HCT116 (cell line): ENCODE measurements at regions not wholly inside any gene's neighbourhood (a gene's known extent, or its start where the extent isn't known, plus 50 kb on each side); places are given as distances from the start of the nearest gene placed in this dataset.

ENCODE experiments used
- ATAC-seq: fragments of 200-7000 bp; cut with Tn5 transposase; 2 replicates; pipeline ENCODE4 v1.9.1; 2020; ENCODE audit warnings: mild to moderate bottlenecking, moderate library complexity
- BruUV-seq: library from RNA; stranded (reverse); fragments of 400-500 nt; replicated peaks from 2 replicates; lab custom pipeline; 2021; lab: Mats Ljungman, UMichigan
- CTCF ChIA-PET: fragments of 300-600 bp; sonication (Branson Sonifier 250); formaldehyde crosslinking; loops from one replicate; lab custom pipeline; 2021; ENCODE audit warnings: antibody characterized with exemption; lab: Charles Lee
- POLR2A ChIA-PET: fragments of 300-600, 350-600 bp; sonication (Branson Sonifier 250); formaldehyde crosslinking; loops from one replicate; lab custom pipeline; 2021; ENCODE audit warnings: antibody characterized with exemption; lab: Charles Lee
- RAD21 ChIA-PET, 2 experiments: fragments of 300-600 bp; sonication (Branson Sonifier 250); formaldehyde crosslinking; loops; one replicate each; lab custom pipeline; 2023; ENCODE audit warnings: low total read pairs in 2 of 2; ENCODE audit not compliant: uncharacterized antibody in 2 of 2, unreplicated experiment in 2 of 2, low non-redundant PET in 1 of 2; lab: Charles Lee
- DNase-seq: peaks from one replicate; pipeline ENCODE4 v3.0.0-alpha.2; 2010; ENCODE audit warnings: low read depth, low spot score
- H2AFZ ChIP-seq: fragments of 200-600 bp; shearing (Covaris generic), sonication (generic); 2 replicates; pipeline ENCODE4 v1.6.1; 2017; ENCODE audit warnings: low read depth, mixed run types, mixed read lengths, antibody characterized with exemption, low read length; ENCODE audit not compliant: poor library complexity, severe bottlenecking
- H3K27ac ChIP-seq: 2 replicates; pipeline ENCODE4 v1.5.1; 2012; ENCODE audit warnings: low read depth, low read length
- H3K27me3 ChIP-seq: fragments of 200-600 bp; sonication (generic); 2 replicates; pipeline ENCODE4 v1.6.1; 2016; ENCODE audit warnings: mixed run types, low read length, mixed read lengths; ENCODE audit not compliant: insufficient read depth
- H3K36me3 ChIP-seq, 2 experiments: fragments of 200-500 bp in 1 of 2; fragments of 200-600 bp in 1 of 2; sonication (Bioruptor generic) in 1 of 2; sonication (generic) in 1 of 2; 2 replicates each; pipeline versions ENCODE4 v1.5.1 to v1.6.1; 2014 to 2016; ENCODE audit warnings: low read length in 2 of 2, inconsistent platforms in 1 of 2, mixed read lengths in 1 of 2, mixed run types in 1 of 2; ENCODE audit not compliant: insufficient read depth in 2 of 2, control insufficient read depth in 1 of 2
- H3K4me1 ChIP-seq, 2 experiments: fragments of 200-600 bp in 1 of 2; sonication (generic) in 1 of 2; 2 replicates each; pipeline versions ENCODE4 v1.5.1 to v1.6.1; 2012 to 2017; ENCODE audit warnings: low read length in 2 of 2, inconsistent platforms in 1 of 2, mild to moderate bottlenecking in 1 of 2, mixed read lengths in 1 of 2, mixed run types in 1 of 2, moderate library complexity in 1 of 2; ENCODE audit not compliant: insufficient read depth in 2 of 2, control insufficient read depth in 1 of 2
- H3K4me2 ChIP-seq: fragments of 200-600 bp; sonication (generic); 2 replicates; pipeline ENCODE4 v1.6.1; 2017; ENCODE audit warnings: mixed run types, low read length, mixed read lengths
- H3K4me3 ChIP-seq, 2 experiments: fragments of 200-600 bp in 1 of 2; sonication (generic) in 1 of 2; replicated peaks in 1 of 2; 2 replicates each; pipeline ENCODE4 v1.5.1; 2011 to 2016; ENCODE audit warnings: low read length in 2 of 2, control low read depth in 1 of 2, low read depth in 1 of 2, mild to moderate bottlenecking in 1 of 2, mixed read lengths in 1 of 2, mixed run types in 1 of 2
- H3K79me2 ChIP-seq: fragments of 200-600 bp; sonication (generic); 2 replicates; pipeline ENCODE4 v1.6.1; 2017; ENCODE audit warnings: mild to moderate bottlenecking, mixed run types, low read length, moderate library complexity, mixed read lengths; ENCODE audit not compliant: insufficient read depth
- H3K9ac ChIP-seq: fragments of 200-600 bp; sonication (generic); 2 replicates; pipeline ENCODE4 v1.6.1; 2016; ENCODE audit warnings: low read length, mixed read lengths
- H3K9me2 ChIP-seq: fragments of 200-600 bp; sonication (generic), shearing (Covaris generic); 2 replicates; pipeline ENCODE4 v1.6.1; 2017; ENCODE audit warnings: mixed run types, mild to moderate bottlenecking, moderate library complexity; ENCODE audit not compliant: insufficient read depth
- H3K9me3 ChIP-seq, 2 experiments: fragments of 200-500 bp in 1 of 2; fragments of 200-600 bp in 1 of 2; sonication (Bioruptor generic) in 1 of 2; sonication (generic) in 1 of 2; 2 replicates each; pipeline ENCODE4 v1.6.1; 2014 to 2017; ENCODE audit warnings: low read length in 2 of 2, mixed read lengths in 2 of 2, inconsistent platforms in 1 of 2, low read depth in 1 of 2, mild to moderate bottlenecking in 1 of 2, mixed run types in 1 of 2, moderate library complexity in 1 of 2; ENCODE audit not compliant: control insufficient read depth in 1 of 2, insufficient read depth in 1 of 2
- H4K20me1 ChIP-seq: fragments of 200-600 bp; sonication (generic), shearing (Covaris generic); 2 replicates; pipeline ENCODE4 v1.6.1; 2017; ENCODE audit warnings: mixed run types, mild to moderate bottlenecking, moderate library complexity; ENCODE audit not compliant: insufficient read depth
- CBX3 ChIP-seq: IDR thresholded peaks from 2 replicates; pipeline ENCODE4 v1.6.1; 2012; ENCODE audit warnings: low read depth
- CTCF ChIP-seq, 3 experiments: fragments of 200-600 bp in 1 of 3; sonication (generic) in 1 of 3; IDR thresholded peaks in 2 of 3; conservative IDR thresholded peaks in 1 of 3; 2 replicates each; pipeline ENCODE4 v1.5.1; 2012 to 2017; ENCODE audit warnings: low read depth in 2 of 3, low read length in 2 of 3, antibody characterized with exemption in 1 of 3, borderline replicate concordance in 1 of 3, control low read depth in 1 of 3, mild to moderate bottlenecking in 1 of 3, mixed read lengths in 1 of 3, mixed run types in 1 of 3, moderate library complexity in 1 of 3; ENCODE audit not compliant: insufficient read depth in 1 of 3
- EGR1 ChIP-seq: IDR thresholded peaks from 2 replicates; pipeline ENCODE4 v1.6.1; 2012; ENCODE audit warnings: low read depth
- ELF1 ChIP-seq: IDR thresholded peaks from 2 replicates; pipeline ENCODE4 v1.6.1; 2012; ENCODE audit warnings: low read depth, borderline replicate concordance
- EZH2 ChIP-seq: fragments of 200-600 bp; sonication (generic); IDR thresholded peaks from 2 replicates; pipeline ENCODE4 v1.6.1; 2017; ENCODE audit warnings: antibody characterized with exemption, mixed run types
- FOSL1 ChIP-seq: IDR thresholded peaks from 2 replicates; pipeline ENCODE4 v1.6.1; 2012; ENCODE audit warnings: low read depth
- POLR2AphosphoS5 ChIP-seq: IDR thresholded peaks from 2 replicates; pipeline ENCODE4 v1.6.1; 2011; ENCODE audit warnings: mild to moderate bottlenecking, low read depth, low read length, moderate library complexity
- RAD21 ChIP-seq: IDR thresholded peaks from 2 replicates; pipeline ENCODE4 v1.6.1; 2012; ENCODE audit warnings: low read depth, mild to moderate bottlenecking
- SIN3A ChIP-seq: IDR thresholded peaks from 2 replicates; pipeline ENCODE4 v1.6.1; 2012; ENCODE audit warnings: low read depth
- SP1 ChIP-seq: IDR thresholded peaks from 2 replicates; pipeline ENCODE4 v1.6.1; 2012; ENCODE audit warnings: low read depth
- SRF ChIP-seq: IDR thresholded peaks from 2 replicates; pipeline ENCODE4 v1.6.1; 2012; ENCODE audit warnings: low read depth
- YY1 ChIP-seq: IDR thresholded peaks from 2 replicates; pipeline ENCODE4 v1.6.1; 2011; ENCODE audit warnings: low read length, low read depth, moderate library complexity, mild to moderate bottlenecking; ENCODE audit not compliant: insufficient replicate concordance; ENCODE audit errors: extremely low read depth
- ZNF274 ChIP-seq: fragments of 200-500 bp; sonication (Bioruptor generic); IDR thresholded peaks from 2 replicates; pipeline ENCODE4 v1.6.1; 2014; ENCODE audit warnings: mild to moderate bottlenecking, low read depth, low read length, inconsistent platforms
- intact Hi-C: fragments of 100-400 bp; cut with micrococcal nuclease; formaldehyde crosslinking; loops from 2 replicates; pipeline ENCODE4 v1.10.0; 2022
- TF ChIP-seq, protein P1 (sequence below): IDR thresholded peaks from 2 replicates; pipeline ENCODE4 v1.6.1; 2012

GRCh38 chr11:19394525-19395016 lies 153.8 kb upstream of the E2F8 start:
- Histone ChIP-seq H3K79me2 (no peaks in the 10 kb centered on the region), H3K36me3 (no peaks in the 10 kb centered on the region), H3K9me3 (no peaks in the 10 kb centered on the region), H3K4me1 (no peaks in the 10 kb centered on the region), H3K4me2 (no peak overlapping the region), H2AFZ (no peak overlapping the region), H3K4me3 (no peak overlapping the region), H3K27me3 (peaks cover 24% of the 10 kb centered on the region; the same call in 1 of the 2 replicates), H3K9me2 (no peaks in the 10 kb centered on the region), H3K27ac (no peak overlapping the region), H4K20me1 (no peaks in the 10 kb centered on the region), H3K9ac (no peak overlapping the region)
- no peak for TF ChIP-seq POLR2AphosphoS5
- no peak for TF ChIP-seq CTCF (IDR thresholded peaks at IDR 0.05 in 2 of 3, conservative IDR thresholded peaks at IDR 0.05 in 1 of 3; ENCODE audit: borderline replicate concordance in 1 of 3, insufficient read depth in 1 of 3, low read depth in 2 of 3, low read length in 2 of 3)
- no peak for TF ChIP-seq SRF
- no peak for TF ChIP-seq SIN3A
- no TSS peak for BruUV-seq
- POLR2A ChIA-PET, result no interaction called here
- DNase-seq, result no peak
- intact Hi-C loops, result no loop called here
- no peak for ATAC-seq
- RAD21 ChIA-PET, result no interaction called here
- CTCF ChIA-PET, result no interaction called here

- Histone ChIP-seq H3K4me2 (no peak overlapping the region), H3K27ac (no peak overlapping the region), H3K4me3 (no peak overlapping the region), H3K9me2 (no peaks in the 10 kb centered on the region), H3K36me3 (no peaks in the 10 kb centered on the region), H4K20me1 (no peaks in the 10 kb centered on the region), H3K79me2 (no peaks in the 10 kb centered on the region), H2AFZ (no peak overlapping the region), H3K9ac (no peak overlapping the region), H3K4me1 (no peaks in the 10 kb centered on the region), H3K9me3 (no peaks in the 10 kb centered on the region), H3K27me3 (peaks cover 23% of the 10 kb centered on the region; the same call in 1 of the 2 replicates)
- ChIA-PET RAD21 (no interaction called here), POLR2A (no interaction called here), CTCF (no interaction called here)
- BruUV-seq, result no TSS peak
- ATAC-seq (no peak), DNase-seq (no peak)
- intact Hi-C loops, result no loop called here
- TF ChIP-seq ELF1 (no peak), FOSL1 (no peak), ZNF274 (no peak), SP1 (no peak), EGR1 (no peak), RAD21 (no peak), CBX3 (no peak), YY1 (no peak), EZH2 (no peak), CTCF (IDR thresholded peaks at IDR 0.05 in 2 of 3, conservative IDR thresholded peaks at IDR 0.05 in 1 of 3; ENCODE audit: borderline replicate concordance in 1 of 3, insufficient read depth in 1 of 3, low read depth in 2 of 3, low read length in 2 of 3) (no peak), POLR2AphosphoS5 (no peak)
- TF ChIP-seq, protein P1, sequence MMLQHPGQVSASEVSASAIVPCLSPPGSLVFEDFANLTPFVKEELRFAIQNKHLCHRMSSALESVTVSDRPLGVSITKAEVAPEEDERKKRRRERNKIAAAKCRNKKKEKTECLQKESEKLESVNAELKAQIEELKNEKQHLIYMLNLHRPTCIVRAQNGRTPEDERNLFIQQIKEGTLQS, result no peak
Observed at GRCh38 chr11:19393941-19394340, 153.2 kb upstream of the E2F8 start.
